ENCODE measurements at regions not wholly inside any gene's neighbourhood (a gene's known extent, or its start where the extent isn't known, plus 50 kb on each side); places are given as distances from the start of the nearest gene placed in this dataset.

GRCh38 chr2:196568506-196568905 is 71.0 kb upstream of the CCDC150 start:
- DNase-seq = no peak

- DNase-seq = no peak
Measured at GRCh38 chr2:196584903-196585302, 54.6 kb upstream of the CCDC150 start.

- peak in 5 of 51 donors; percentile 3 to 72 (median 11) for DNase-seq
Measured at GRCh38 chr2:196586511-196586991, 53.0 kb upstream of the CCDC150 start.

- DNase-seq = peak in 4 of 51 donors; percentile 19 to 72 (median 28)
Measured at GRCh38 chr2:196587056-196587455, 52.5 kb upstream of the CCDC150 start.

- peak in 1 of 51 donors; percentile 12 for DNase-seq
Measured at GRCh38 chr2:196587739-196588138, 51.8 kb upstream of the CCDC150 start.

- peak in 1 of 51 donors; percentile 18 for DNase-seq
Measured at GRCh38 chr2:196589419-196589818, 50.1 kb upstream of the CCDC150 start.

Measured in hypothalamus (tissue), 51 donors.